Type B pancreatic cell (in vitro differentiated cells): ENCODE measurements at regions not wholly inside any gene's neighbourhood (a gene's known extent, or its start where the extent isn't known, plus 50 kb on each side); places are given as distances from the start of the nearest gene placed in this dataset.

Source experiments
- DNase-seq: peaks from one replicate; pipeline ENCODE4 v3.0.0; 2021; ENCODE audit warnings: mixed read lengths; ENCODE audit not compliant: unreplicated experiment; ENCODE audit errors: extremely low spot score
- H3K27ac Mint-ChIP-seq: 2 replicates; pipeline ENCODE4 v1.8.0; 2021; ENCODE audit warnings: mild to moderate bottlenecking, mixed read lengths
- H3K27me3 Mint-ChIP-seq: 2 replicates; pipeline ENCODE4 v1.8.0; 2021; ENCODE audit warnings: mixed read lengths
- H3K36me3 Mint-ChIP-seq: 2 replicates; pipeline ENCODE4 v1.8.0; 2021; ENCODE audit warnings: mixed read lengths
- H3K4me1 Mint-ChIP-seq: one replicate; pipeline ENCODE4 v1.8.0; 2021; ENCODE audit warnings: mixed read lengths; ENCODE audit not compliant: unreplicated experiment
- H3K4me3 Mint-ChIP-seq: 2 replicates; pipeline ENCODE4 v1.8.0; 2021; ENCODE audit warnings: mild to moderate bottlenecking, mixed read lengths
- H3K9me3 Mint-ChIP-seq: 2 replicates; pipeline ENCODE4 v1.8.0; 2021; ENCODE audit warnings: mixed read lengths
- CTCF ChIP-seq: fragments of 200-600 bp; sonication (generic); conservative IDR thresholded peaks from 2 replicates; pipeline ENCODE4 v1.5.0; 2021; ENCODE audit warnings: antibody characterized with exemption, mild to moderate bottlenecking

- Mint-ChIP-seq H3K27me3 (no peaks in the 10 kb centered on the region), H3K9me3 (no peaks in the 10 kb centered on the region), H3K4me3 (no peak overlapping the region), H3K4me1 (peaks cover 4% of the 10 kb centered on the region), H3K36me3 (peaks cover 4% of the 10 kb centered on the region), H3K27ac (no peak overlapping the region)
- no peak for DNase-seq
- no peak for TF ChIP-seq CTCF
These were observed 109.5 kb upstream of the SPRY2 start for GRCh38 chr13:80450386-80450785.

DNA sequence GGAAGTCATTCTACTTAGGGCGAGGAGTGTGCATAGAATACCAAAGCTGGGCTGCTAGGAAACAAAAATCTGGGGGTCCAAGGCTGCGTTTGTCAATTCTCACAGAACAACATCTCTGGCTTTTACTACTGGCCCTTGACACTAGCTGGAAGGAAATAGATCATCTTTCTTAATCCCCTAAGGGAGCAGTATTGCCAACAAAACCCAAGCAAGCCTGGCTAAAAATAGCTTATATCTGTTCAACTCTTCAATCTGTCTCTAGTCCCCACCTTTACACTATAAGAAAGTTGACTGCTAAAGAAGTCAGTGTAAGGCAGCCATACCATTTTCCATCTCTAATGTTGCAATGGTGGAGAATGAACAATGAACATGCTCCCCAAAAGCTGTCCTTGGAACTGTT, 107.8 kb upstream of the SPRY2 start:
- Mint-ChIP-seq H3K4me1 (peaks cover 4% of the 10 kb centered on the region), H3K27ac (no peak overlapping the region), H3K4me3 (no peak overlapping the region), H3K27me3 (no peaks in the 10 kb centered on the region), H3K9me3 (no peaks in the 10 kb centered on the region), H3K36me3 (peaks cover 4% of the 10 kb centered on the region)
- TF ChIP-seq CTCF: no peak
- no peak for DNase-seq

DNA sequence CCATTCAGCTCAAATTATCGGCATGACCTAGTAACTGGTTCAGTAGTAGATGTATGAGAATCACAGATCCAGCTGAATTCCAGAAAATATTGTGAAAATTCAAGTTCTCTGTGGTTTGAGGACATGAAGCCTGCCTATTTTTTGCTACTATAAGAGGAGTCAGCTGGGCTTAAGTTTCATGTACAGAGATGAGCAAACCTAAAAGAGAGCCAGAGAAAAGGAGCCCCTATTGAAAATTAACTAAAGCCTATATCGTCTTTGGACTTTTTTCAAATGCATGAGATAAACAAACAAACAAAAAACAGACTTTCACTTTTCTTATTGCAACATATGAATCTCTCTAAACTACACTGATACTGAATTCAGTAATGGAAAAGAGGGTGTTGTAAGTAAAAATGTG, 106.8 kb upstream of the SPRY2 start:
- Mint-ChIP-seq H3K36me3 (peaks cover 4% of the 10 kb centered on the region), H3K4me1 (peaks cover 4% of the 10 kb centered on the region), H3K27me3 (no peaks in the 10 kb centered on the region), H3K27ac (no peak overlapping the region), H3K9me3 (no peaks in the 10 kb centered on the region), H3K4me3 (no peak overlapping the region)
- no peak for TF ChIP-seq CTCF
- DNase-seq: no peak

- no peaks in the 10 kb centered on the region for H3K27me3 Mint-ChIP-seq
- no peak for TF ChIP-seq CTCF
- no peak overlapping the region for H3K4me3 Mint-ChIP-seq
- H3K27ac Mint-ChIP-seq: no peak overlapping the region
- no peaks in the 10 kb centered on the region for H3K4me1 Mint-ChIP-seq
- H3K36me3 Mint-ChIP-seq: no peaks in the 10 kb centered on the region
- no peak for DNase-seq
- no peaks in the 10 kb centered on the region for H3K9me3 Mint-ChIP-seq
These were observed 103.5 kb upstream of the SPRY2 start for GRCh38 chr13:80444240-80445015.

- no peak overlapping the region for H3K27ac Mint-ChIP-seq
- no peaks in the 10 kb centered on the region for H3K9me3 Mint-ChIP-seq
- no peak overlapping the region for H3K4me3 Mint-ChIP-seq
These were observed 101.7 kb upstream of the SPRY2 start for GRCh38 chr13:80442609-80443008.

More at GRCh38 chr13:80442609-80443008, 101.7 kb upstream of the SPRY2 start:
- no peaks in the 10 kb centered on the region for H3K36me3 Mint-ChIP-seq
- peaks cover 1% of the 10 kb centered on the region for H3K4me1 Mint-ChIP-seq
- no peaks in the 10 kb centered on the region for H3K27me3 Mint-ChIP-seq
- no peak for TF ChIP-seq CTCF
- no peak for DNase-seq
